HL-60 (cell line): ENCODE measurements at regions not wholly inside any gene's neighbourhood (a gene's known extent, or its start where the extent isn't known, plus 50 kb on each side); places are given as distances from the start of the nearest gene placed in this dataset.

Experiments
- CTCF ChIP-seq: IDR thresholded peaks from one replicate; pipeline ENCODE4 v1.5.1; 2011; ENCODE audit warnings: low read length, control low read depth, inconsistent platforms; ENCODE audit not compliant: insufficient read depth
- POLR2AphosphoS5 ChIP-seq: IDR thresholded peaks from 2 replicates; pipeline ENCODE4 v1.6.1; 2012; ENCODE audit warnings: low read depth
- REST ChIP-seq: IDR thresholded peaks from 2 replicates; pipeline ENCODE4 v1.6.1; 2012; ENCODE audit warnings: low read depth; ENCODE audit not compliant: insufficient replicate concordance

DNA sequence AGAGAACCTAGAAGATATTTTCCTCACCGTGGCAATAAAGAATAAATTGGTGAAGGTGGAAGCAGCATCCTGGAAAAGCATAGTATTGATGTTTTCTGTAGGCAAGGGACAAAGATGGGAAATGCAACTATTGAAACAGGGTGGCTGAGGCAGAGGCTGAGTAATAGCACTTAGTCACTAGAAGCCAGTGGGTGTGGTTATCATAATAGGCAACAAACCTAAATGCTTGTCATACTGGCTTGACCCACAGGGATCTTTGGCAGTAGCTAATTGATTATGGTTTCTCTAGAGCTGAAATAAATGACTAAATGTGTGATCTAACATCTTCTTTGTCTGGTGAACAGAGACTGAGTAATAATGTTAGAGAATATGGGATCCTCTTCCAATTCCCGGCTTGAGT, 353.6 kb upstream of the RPS6KA3 start:
- no peak for TF ChIP-seq REST
- no peak for TF ChIP-seq CTCF
- TF ChIP-seq POLR2AphosphoS5: no peak
